HEK293T (cell line): ENCODE measurements at regions not wholly inside any gene's neighbourhood (a gene's known extent, or its start where the extent isn't known, plus 50 kb on each side); places are given as distances from the start of the nearest gene placed in this dataset.

Experiments
- CTCF ChIA-PET: fragments of 350-600 bp; formaldehyde crosslinking; extraction: SDS; loops from one replicate; lab custom pipeline; 2021; ENCODE audit warnings: antibody characterized with exemption, inconsistent platforms; lab: Yijun Ruan, JAX
- POLR2A ChIA-PET: fragments of 350-600 bp; formaldehyde crosslinking; extraction: SDS; loops from one replicate; lab custom pipeline; 2020; ENCODE audit warnings: antibody characterized with exemption, inconsistent platforms; lab: Yijun Ruan, JAX
- DNase-seq: peaks from one replicate; pipeline ENCODE4 v3.0.0; 2012; ENCODE audit warnings: mixed read lengths; ENCODE audit errors: extremely low spot score
- ARNT ChIP-seq: fragments of 450-650 bp; IDR thresholded peaks from 2 replicates; pipeline ENCODE4 v1.6.1; 2017; ENCODE audit warnings: mild to moderate bottlenecking
- BHLHE40 ChIP-seq: fragments of 450-650 bp; IDR thresholded peaks from 2 replicates; pipeline ENCODE4 v1.6.1; 2016; ENCODE audit warnings: mild to moderate bottlenecking, moderate library complexity, borderline replicate concordance
- CTBP1 ChIP-seq: fragments of 450-650 bp; IDR thresholded peaks from 2 replicates; pipeline ENCODE4 v1.6.1; 2016; ENCODE audit warnings: borderline replicate concordance
- ELF4 ChIP-seq: fragments of 450-650 bp; IDR thresholded peaks from 2 replicates; pipeline ENCODE4 v1.6.1; 2017; ENCODE audit warnings: antibody characterized with exemption
- FOXA1 ChIP-seq: fragments of 450-650 bp; IDR thresholded peaks from 2 replicates; pipeline ENCODE4 v1.6.1; 2016; ENCODE audit warnings: mild to moderate bottlenecking
- FOXK2 ChIP-seq: fragments of 450-650 bp; IDR thresholded peaks from 2 replicates; pipeline ENCODE4 v1.6.1; 2016; ENCODE audit warnings: mild to moderate bottlenecking
- FOXM1 ChIP-seq: fragments of 450-650 bp; IDR thresholded peaks from 2 replicates; pipeline ENCODE4 v1.6.1; 2017; ENCODE audit warnings: mild to moderate bottlenecking, borderline replicate concordance
- HDGF ChIP-seq: fragments of 450-650 bp; IDR thresholded peaks from 2 replicates; pipeline ENCODE4 v1.6.1; 2017; ENCODE audit warnings: antibody characterized with exemption, borderline replicate concordance
- L3MBTL2 ChIP-seq: fragments of 450-650 bp; conservative IDR thresholded peaks from 2 replicates; pipeline ENCODE4 v1.6.1; 2016; ENCODE audit warnings: mild to moderate bottlenecking
- LEF1 ChIP-seq: fragments of 450-650 bp; IDR thresholded peaks from 2 replicates; pipeline ENCODE4 v1.6.1; 2017; ENCODE audit warnings: mild to moderate bottlenecking, borderline replicate concordance
- NFRKB ChIP-seq: fragments of 450-650 bp; IDR thresholded peaks from 2 replicates; pipeline ENCODE4 v1.6.1; 2016; ENCODE audit warnings: mild to moderate bottlenecking, moderate library complexity
- SP1 ChIP-seq: fragments of 450-650 bp; IDR thresholded peaks from 2 replicates; pipeline ENCODE4 v1.6.1; 2017
- SUZ12 ChIP-seq: fragments of 450-650 bp; IDR thresholded peaks from 2 replicates; pipeline ENCODE4 v1.6.1; 2016; ENCODE audit warnings: mild to moderate bottlenecking
- TARDBP ChIP-seq: fragments of 450-650 bp; IDR thresholded peaks from 2 replicates; pipeline ENCODE4 v1.6.1; 2016
- ZNF384 ChIP-seq: fragments of 450-650 bp; IDR thresholded peaks from 2 replicates; pipeline ENCODE4 v1.6.1; 2016
- TF ChIP-seq, protein P1 (sequence below): fragments of 450-650 bp; IDR thresholded peaks from 2 replicates; pipeline ENCODE4 v1.6.1; 2016

GRCh38 chr7:142685877-142686508, 63.3 kb upstream of the PRSS1 start:
- ChIA-PET CTCF (no interaction called here), POLR2A (no interaction called here)
- DNase-seq: no peak
- TF ChIP-seq SUZ12 (no peak), HDGF (no peak), LEF1 (no peak), NFRKB (no peak), FOXM1 (no peak), ELF4 (no peak), ARNT (no peak), SP1 (no peak), BHLHE40 (no peak), ZNF384 (no peak)
- TF ChIP-seq, protein P1, sequence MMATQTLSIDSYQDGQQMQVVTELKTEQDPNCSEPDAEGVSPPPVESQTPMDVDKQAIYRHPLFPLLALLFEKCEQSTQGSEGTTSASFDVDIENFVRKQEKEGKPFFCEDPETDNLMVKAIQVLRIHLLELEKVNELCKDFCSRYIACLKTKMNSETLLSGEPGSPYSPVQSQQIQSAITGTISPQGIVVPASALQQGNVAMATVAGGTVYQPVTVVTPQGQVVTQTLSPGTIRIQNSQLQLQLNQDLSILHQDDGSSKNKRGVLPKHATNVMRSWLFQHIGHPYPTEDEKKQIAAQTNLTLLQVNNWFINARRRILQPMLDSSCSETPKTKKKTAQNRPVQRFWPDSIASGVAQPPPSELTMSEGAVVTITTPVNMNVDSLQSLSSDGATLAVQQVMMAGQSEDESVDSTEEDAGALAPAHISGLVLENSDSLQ: no peak

DNA sequence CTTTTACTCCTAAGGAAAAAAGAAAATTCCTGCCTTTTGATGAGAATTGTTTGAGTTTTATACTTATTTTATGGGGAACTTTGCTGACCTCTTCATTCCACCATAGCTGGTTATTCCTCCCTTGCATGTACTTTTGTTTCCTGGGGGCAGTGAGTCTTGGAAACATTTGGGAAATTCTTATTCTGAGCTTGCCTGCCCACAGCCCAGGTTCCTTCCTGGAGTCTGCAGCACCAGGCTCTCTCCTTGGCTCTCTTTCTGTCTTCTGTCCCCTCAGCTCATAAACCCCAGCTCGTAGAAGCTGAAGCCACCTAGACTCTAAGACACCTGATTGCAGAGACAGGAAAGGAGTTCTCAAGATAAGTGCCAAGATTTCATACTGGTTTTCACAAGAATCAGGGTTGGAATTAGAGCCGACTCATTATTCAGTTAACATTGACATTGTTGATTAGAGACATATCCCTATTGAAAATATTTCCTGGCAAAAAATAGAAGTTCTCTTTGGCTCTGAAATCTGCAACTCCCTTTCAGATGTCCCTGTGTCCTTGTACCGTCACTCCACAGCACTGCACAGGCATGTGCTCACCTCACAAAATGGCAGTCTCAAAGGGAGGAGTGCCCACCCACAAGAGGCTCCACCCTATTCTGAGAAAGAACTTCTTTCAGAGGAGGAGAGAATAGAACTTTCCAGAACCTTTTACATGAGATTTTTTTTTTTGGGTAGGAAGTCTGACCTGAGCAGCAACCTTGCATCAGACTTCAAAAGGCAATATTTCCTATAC, 67.8 kb upstream of the PRSS1 start:
- no peak for DNase-seq
- TF ChIP-seq SUZ12: no peak
- no peak for TF ChIP-seq LEF1
- no peak for TF ChIP-seq L3MBTL2
- no peak for TF ChIP-seq SP1
- no peak for TF ChIP-seq NFRKB
- no peak for TF ChIP-seq FOXK2
- no peak for TF ChIP-seq CTBP1
- TF ChIP-seq ARNT: no peak
- no peak for TF ChIP-seq FOXA1
- no peak for TF ChIP-seq FOXM1
- TF ChIP-seq HDGF: no peak
- TF ChIP-seq BHLHE40: no peak
- no peak for TF ChIP-seq TARDBP
- no peak for TF ChIP-seq ELF4
- TF ChIP-seq, protein P1: no peak
- TF ChIP-seq ZNF384: no peak
- POLR2A ChIA-PET: no interaction called here
- CTCF ChIA-PET: interaction anchor here (0.6 kb wide), 1 partner anchor 87 kb away, joined by 4 read pairs; no protein-coding TSS in a partner anchor

- CTCF ChIA-PET: interaction anchor here (0.8 kb wide), 1 partner anchor 137 kb away, joined by 3 read pairs; no protein-coding TSS in a partner anchor
- POLR2A ChIA-PET: no interaction called here
Measured at GRCh38 chr7:142671506-142671905, 77.8 kb upstream of the PRSS1 start.

DNA sequence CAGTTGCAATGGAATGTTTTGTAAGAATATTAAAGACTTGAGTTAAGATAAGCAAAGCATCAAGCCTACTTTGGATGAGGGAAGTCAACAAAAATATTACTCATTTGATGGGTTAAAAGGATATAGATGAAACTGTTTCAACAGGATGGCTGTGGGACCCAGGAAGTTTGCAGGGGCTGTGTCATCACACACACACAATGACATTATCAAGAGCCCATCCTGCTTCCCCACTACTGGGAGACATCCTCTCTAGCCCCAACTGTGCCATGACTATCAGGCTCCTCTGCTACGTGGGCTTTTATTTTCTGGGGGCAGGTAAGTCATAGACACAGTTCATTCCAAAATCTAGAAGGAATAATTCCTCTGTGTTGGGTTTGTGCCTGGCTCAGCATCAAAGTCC, 78.8 kb upstream of the PRSS1 start:
- no peak for DNase-seq
- TF ChIP-seq, protein P1: no peak
- TF ChIP-seq SUZ12 (no peak), FOXK2 (no peak), CTBP1 (no peak), ELF4 (no peak), ARNT (no peak), FOXM1 (no peak), LEF1 (no peak), HDGF (no peak)
- ChIA-PET POLR2A (no interaction called here), CTCF (no interaction called here)

More at GRCh38 chr7:142671506-142671905, 77.8 kb upstream of the PRSS1 start:
- DNase-seq: no peak
- no peak for TF ChIP-seq SUZ12
- no peak for TF ChIP-seq TARDBP
- no peak for TF ChIP-seq FOXK2
- no peak for TF ChIP-seq ELF4
- no peak for TF ChIP-seq BHLHE40
- TF ChIP-seq, protein P1: no peak
- no peak for TF ChIP-seq LEF1
- no peak for TF ChIP-seq FOXA1

- DNase-seq: no peak
- TF ChIP-seq, protein P1: no peak
- no peak for TF ChIP-seq FOXM1
- TF ChIP-seq ZNF384: no peak
- no peak for TF ChIP-seq ARNT
- TF ChIP-seq L3MBTL2: no peak
- no peak for TF ChIP-seq ELF4
- TF ChIP-seq SUZ12: no peak
- no peak for TF ChIP-seq NFRKB
- TF ChIP-seq FOXK2: no peak
- no peak for TF ChIP-seq SP1
- no peak for TF ChIP-seq LEF1
- TF ChIP-seq BHLHE40: no peak
- TF ChIP-seq CTBP1: no peak
- no peak for TF ChIP-seq FOXA1
- CTCF ChIA-PET: no interaction called here
- POLR2A ChIA-PET: no interaction called here
Measured at GRCh38 chr7:142669074-142669654, 80.1 kb upstream of the PRSS1 start.
